Colonic mucosa (tissue), 4 donors: ENCODE measurements at regions not wholly inside any gene's neighbourhood (a gene's known extent, or its start where the extent isn't known, plus 50 kb on each side); places are given as distances from the start of the nearest gene placed in this dataset.

Experiments
- DNase-seq: peaks from one replicate; pipeline ENCODE4 v3.0.0-alpha.2; 2020
- H3K27ac ChIP-seq: fragments of 200-600 bp; one replicate; pipeline ENCODE4 v1.8.0; 2021
- H3K27me3 ChIP-seq: fragments of 200-600 bp; one replicate; pipeline ENCODE4 v1.8.0; 2021
- H3K36me3 ChIP-seq: fragments of 200-600 bp; one replicate; pipeline ENCODE4 v1.8.0; 2021
- H3K4me1 ChIP-seq: fragments of 200-600 bp; one replicate; pipeline ENCODE4 v1.8.0; 2021; ENCODE audit warnings: mild to moderate bottlenecking
- H3K4me3 ChIP-seq: fragments of 200-600 bp; one replicate; pipeline ENCODE4 v1.8.0; 2021
- H3K9ac ChIP-seq, 2 donors: one replicate each; pipeline ENCODE4 v1.7.0; 2013; ENCODE audit warnings: control low read depth in 2 of 2, low read depth in 2 of 2, low read length in 2 of 2
- H3K9me3 ChIP-seq: fragments of 200-600 bp; one replicate; pipeline ENCODE4 v1.8.0; 2021
- intact Hi-C: fragments of 100-400 bp; cut with DNase I; formaldehyde crosslinking; loops from one replicate; pipeline ENCODE4 v1.14.1; 2022
- TF ChIP-seq, protein P1 (sequence below): fragments of 200-600 bp; IDR thresholded peaks from one replicate; pipeline ENCODE4 v1.8.0; 2022; ENCODE audit warnings: antibody characterized with exemption, mild to moderate bottlenecking
- donor health status: healthy.
- donor health status: DM: no; HTN: no; CAD: no.
- donor health status: DM: no; HTN: no; CAD: no.

DNA sequence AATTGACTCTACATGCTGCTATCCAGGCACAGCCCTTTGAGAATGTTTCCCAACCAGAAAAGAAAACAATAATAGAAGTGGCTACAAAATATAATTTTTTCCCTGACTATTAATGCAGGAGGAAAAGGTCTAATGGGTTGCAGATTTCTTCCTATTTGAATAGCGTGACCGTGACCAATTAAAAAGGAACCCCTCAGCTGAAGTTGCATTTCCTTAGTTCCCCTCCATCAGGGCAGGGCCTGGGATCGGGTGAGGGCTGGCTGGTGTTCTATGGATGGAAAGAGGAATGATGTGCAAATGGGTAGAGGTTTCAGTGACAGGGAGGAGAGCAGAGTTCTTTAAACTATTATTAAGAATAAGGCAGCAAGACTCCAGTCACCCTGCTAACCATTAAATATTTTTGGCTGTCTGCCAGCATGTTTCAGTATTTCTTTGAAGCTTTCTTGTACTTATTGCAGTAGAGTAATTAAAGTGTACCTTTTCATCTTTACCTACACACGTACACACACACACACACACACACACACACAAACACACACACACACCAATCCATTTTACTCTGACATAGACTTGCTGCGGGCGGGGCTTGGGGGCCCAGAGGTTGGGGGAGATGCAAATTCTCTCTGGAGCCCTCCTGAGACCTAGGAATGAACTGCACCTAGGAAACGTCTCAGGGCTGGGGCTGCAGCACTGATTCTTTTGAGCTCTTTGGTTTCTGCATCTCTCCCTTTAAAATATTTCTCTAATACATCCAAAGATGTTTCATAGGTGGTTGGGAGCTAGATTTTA lies 154.8 kb upstream of the SLC35B3 start:
- intact Hi-C loops, result no loop called here
- H3K36me3 ChIP-seq, result no peaks in the 10 kb centered on the region
- no peak for DNase-seq

DNA sequence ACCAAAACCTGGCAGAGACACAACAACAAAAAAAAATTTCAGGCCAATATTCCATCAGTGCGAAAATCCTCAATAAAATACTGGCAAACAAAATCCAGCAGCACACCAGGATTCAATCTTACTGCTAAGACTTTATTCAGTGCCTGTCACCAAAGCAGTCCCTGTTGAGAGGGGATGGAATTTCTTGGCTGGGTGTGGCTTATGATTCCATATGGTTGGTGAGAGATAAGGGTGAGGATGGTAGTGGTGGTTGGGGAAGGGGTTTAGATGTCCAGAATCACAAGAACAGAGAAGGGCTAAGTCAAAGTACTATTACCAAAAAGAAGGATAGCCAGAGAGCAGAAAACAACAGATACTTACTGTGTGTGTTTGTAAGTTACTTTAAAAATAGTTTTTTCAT lies 152.8 kb upstream of the SLC35B3 start:
- intact Hi-C loops, result no loop called here
- no peak for DNase-seq
- TF ChIP-seq, protein P1, sequence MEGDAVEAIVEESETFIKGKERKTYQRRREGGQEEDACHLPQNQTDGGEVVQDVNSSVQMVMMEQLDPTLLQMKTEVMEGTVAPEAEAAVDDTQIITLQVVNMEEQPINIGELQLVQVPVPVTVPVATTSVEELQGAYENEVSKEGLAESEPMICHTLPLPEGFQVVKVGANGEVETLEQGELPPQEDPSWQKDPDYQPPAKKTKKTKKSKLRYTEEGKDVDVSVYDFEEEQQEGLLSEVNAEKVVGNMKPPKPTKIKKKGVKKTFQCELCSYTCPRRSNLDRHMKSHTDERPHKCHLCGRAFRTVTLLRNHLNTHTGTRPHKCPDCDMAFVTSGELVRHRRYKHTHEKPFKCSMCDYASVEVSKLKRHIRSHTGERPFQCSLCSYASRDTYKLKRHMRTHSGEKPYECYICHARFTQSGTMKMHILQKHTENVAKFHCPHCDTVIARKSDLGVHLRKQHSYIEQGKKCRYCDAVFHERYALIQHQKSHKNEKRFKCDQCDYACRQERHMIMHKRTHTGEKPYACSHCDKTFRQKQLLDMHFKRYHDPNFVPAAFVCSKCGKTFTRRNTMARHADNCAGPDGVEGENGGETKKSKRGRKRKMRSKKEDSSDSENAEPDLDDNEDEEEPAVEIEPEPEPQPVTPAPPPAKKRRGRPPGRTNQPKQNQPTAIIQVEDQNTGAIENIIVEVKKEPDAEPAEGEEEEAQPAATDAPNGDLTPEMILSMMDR, result no peak
- no peak overlapping the region for H3K4me3 ChIP-seq
- no peaks in the 10 kb centered on the region for H3K9me3 ChIP-seq
- no peaks in the 10 kb centered on the region for H3K4me1 ChIP-seq
- H3K27ac ChIP-seq, result no peak overlapping the region
- no peaks in the 10 kb centered on the region for H3K36me3 ChIP-seq
- no peaks in the 10 kb centered on the region for H3K27me3 ChIP-seq
- H3K9ac ChIP-seq, result no peak overlapping the region

More for the DNA sequence above, 154.8 kb upstream of the SLC35B3 start:
- Histone ChIP-seq H3K4me3 (no peak overlapping the region), H3K4me1 (no peaks in the 10 kb centered on the region), H3K9me3 (no peaks in the 10 kb centered on the region), H3K27me3 (no peaks in the 10 kb centered on the region), H3K9ac (no peak overlapping the region), H3K27ac (no peak overlapping the region)
- TF ChIP-seq, protein P1, result no peak

DNA sequence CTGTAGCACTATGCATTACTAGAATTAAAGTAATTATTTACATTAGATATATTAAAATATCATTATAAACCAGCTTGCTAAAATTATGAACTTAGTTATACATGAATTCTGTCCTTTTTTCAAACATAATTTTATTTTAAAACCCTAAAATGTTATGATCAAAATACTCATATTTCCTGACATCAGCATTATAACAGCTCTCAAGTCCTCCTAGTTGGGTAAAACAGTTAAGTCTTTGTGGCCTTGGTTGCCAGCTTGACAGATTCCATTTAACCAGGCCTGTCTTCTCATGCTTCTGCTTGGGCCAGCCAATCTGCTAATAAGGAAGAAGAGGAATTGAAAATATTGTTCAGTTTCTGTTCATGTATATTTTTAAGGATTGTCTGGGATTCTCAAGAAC lies 147.9 kb upstream of the SLC35B3 start:
- TF ChIP-seq, protein P1, result no peak
- Histone ChIP-seq H3K9ac (no peak overlapping the region), H3K36me3 (no peaks in the 10 kb centered on the region), H3K9me3 (no peaks in the 10 kb centered on the region), H3K4me3 (no peak overlapping the region), H3K4me1 (no peaks in the 10 kb centered on the region), H3K27me3 (no peaks in the 10 kb centered on the region), H3K27ac (no peak overlapping the region)
- DNase-seq, result no peak
- intact Hi-C loops, result no loop called here

DNA sequence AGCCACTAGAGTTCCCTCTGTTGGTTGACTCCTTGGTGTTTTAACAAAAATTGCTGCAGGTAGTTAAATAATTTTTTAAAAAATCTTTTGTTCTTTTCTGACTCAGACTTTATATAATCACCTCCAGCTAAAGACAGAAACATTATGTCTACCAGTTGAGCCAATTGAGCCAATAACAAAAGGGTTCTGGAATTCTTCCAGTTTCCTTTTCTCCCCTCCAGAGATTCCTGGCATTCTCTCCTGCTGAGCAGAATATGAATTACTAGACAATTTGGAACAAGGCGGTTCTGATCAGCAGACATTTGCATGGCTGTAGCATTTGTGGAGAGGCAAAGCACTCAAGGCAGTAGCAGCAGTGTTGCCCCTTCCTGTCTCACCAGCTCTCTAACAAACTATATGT lies 144.0 kb upstream of the SLC35B3 start:
- Histone ChIP-seq H3K4me1 (no peaks in the 10 kb centered on the region), H3K27me3 (no peaks in the 10 kb centered on the region)
- intact Hi-C loops, result no loop called here

DNA sequence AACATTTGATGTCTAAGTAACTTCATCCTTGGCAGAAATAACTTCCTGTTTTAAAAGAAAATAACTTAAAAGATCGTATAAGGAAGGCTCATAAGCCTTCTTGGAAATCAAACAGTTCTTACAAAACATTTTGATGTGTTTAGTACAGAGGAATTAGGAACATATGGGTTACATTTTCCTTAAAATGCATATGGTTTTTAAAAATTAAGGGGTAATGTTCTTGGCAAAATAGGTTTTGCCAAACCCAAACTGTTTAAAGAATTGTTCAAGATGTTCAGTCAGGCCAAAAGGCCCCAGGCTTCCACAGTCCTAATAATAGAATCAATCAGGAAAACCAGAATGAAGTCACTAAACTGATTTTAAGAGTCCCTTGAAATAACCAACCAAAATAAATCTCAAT lies 142.7 kb upstream of the SLC35B3 start:
- Histone ChIP-seq H3K4me3 (no peak overlapping the region), H3K27ac (no peak overlapping the region), H3K9me3 (no peaks in the 10 kb centered on the region), H3K36me3 (no peaks in the 10 kb centered on the region), H3K4me1 (no peaks in the 10 kb centered on the region), H3K27me3 (no peaks in the 10 kb centered on the region), H3K9ac (no peak overlapping the region)
- intact Hi-C loops, result no loop called here
- no peak for DNase-seq
- TF ChIP-seq, protein P1, result no peak

More for the DNA sequence above, 144.0 kb upstream of the SLC35B3 start:
- TF ChIP-seq, protein P1, result no peak
- H3K4me3 ChIP-seq, result no peak overlapping the region
- no peak overlapping the region for H3K27ac ChIP-seq
- DNase-seq, result no peak
- no peaks in the 10 kb centered on the region for H3K36me3 ChIP-seq
- no peak overlapping the region for H3K9ac ChIP-seq
- H3K9me3 ChIP-seq, result no peaks in the 10 kb centered on the region
